C4-2B (cell line): ENCODE measurements at regions not wholly inside any gene's neighbourhood (a gene's known extent, or its start where the extent isn't known, plus 50 kb on each side); places are given as distances from the start of the nearest gene placed in this dataset.

Experiments
- H3K27ac ChIP-seq: fragments of 450-650 bp; 2 replicates; pipeline ENCODE4 v1.5.1; 2017
- CTCF ChIP-seq: fragments of 450-650 bp; conservative IDR thresholded peaks from 2 replicates; pipeline ENCODE4 v1.5.1; 2017; ENCODE audit warnings: mild to moderate bottlenecking
- ZFX ChIP-seq: fragments of 450-650 bp; IDR thresholded peaks from 2 replicates; pipeline ENCODE4 v1.6.1; 2017

- TF ChIP-seq CTCF = no peak
- TF ChIP-seq ZFX = no peak
Observed at GRCh38 chr5:2293906-2294305, 411.2 kb upstream of the IRX4 start.

GRCh38 chr5:2291146-2291840 lies 408.6 kb upstream of the IRX4 start:
- H3K27ac ChIP-seq = no peak overlapping the region
- TF ChIP-seq ZFX = no peak
- TF ChIP-seq CTCF = no peak

More at GRCh38 chr5:2293906-2294305, 411.2 kb upstream of the IRX4 start:
- no peak overlapping the region for H3K27ac ChIP-seq

GRCh38 chr5:2289380-2289779 lies 406.7 kb upstream of the IRX4 start:
- no peak for TF ChIP-seq CTCF
- TF ChIP-seq ZFX = no peak
- no peak overlapping the region for H3K27ac ChIP-seq

GRCh38 chr5:2288968-2289367 lies 406.2 kb upstream of the IRX4 start:
- no peak overlapping the region for H3K27ac ChIP-seq
- no peak for TF ChIP-seq CTCF
- no peak for TF ChIP-seq ZFX

GRCh38 chr5:2288466-2288865 lies 405.7 kb upstream of the IRX4 start:
- TF ChIP-seq ZFX = no peak
- no peak for TF ChIP-seq CTCF

GRCh38 chr5:2286250-2286649 lies 403.5 kb upstream of the IRX4 start:
- no peak for TF ChIP-seq ZFX
- TF ChIP-seq CTCF = no peak
- no peak overlapping the region for H3K27ac ChIP-seq

More at GRCh38 chr5:2288466-2288865, 405.7 kb upstream of the IRX4 start:
- no peak overlapping the region for H3K27ac ChIP-seq

GRCh38 chr5:2284678-2285077 lies 402.0 kb upstream of the IRX4 start:
- no peak overlapping the region for H3K27ac ChIP-seq
- TF ChIP-seq CTCF (no peak), ZFX (no peak)
